GM12865 (cell line): ENCODE measurements at regions not wholly inside any gene's neighbourhood (a gene's known extent, or its start where the extent isn't known, plus 50 kb on each side); places are given as distances from the start of the nearest gene placed in this dataset.

Source experiments
- DNase-seq: peaks from one replicate; pipeline ENCODE4 v3.0.0; 2010; ENCODE audit warnings: low read depth
- H3K4me3 ChIP-seq: 2 replicates; pipeline ENCODE4 v1.5.1; 2011; ENCODE audit warnings: mild to moderate bottlenecking, low read depth, low read length, control low read depth
- TF ChIP-seq, protein P1 (sequence below): IDR thresholded peaks from 2 replicates; pipeline ENCODE4 v1.5.1; 2011; ENCODE audit warnings: low read length, control low read depth, low read depth, inconsistent platforms; ENCODE audit not compliant: insufficient read depth; ENCODE audit errors: missing control alignments

DNA sequence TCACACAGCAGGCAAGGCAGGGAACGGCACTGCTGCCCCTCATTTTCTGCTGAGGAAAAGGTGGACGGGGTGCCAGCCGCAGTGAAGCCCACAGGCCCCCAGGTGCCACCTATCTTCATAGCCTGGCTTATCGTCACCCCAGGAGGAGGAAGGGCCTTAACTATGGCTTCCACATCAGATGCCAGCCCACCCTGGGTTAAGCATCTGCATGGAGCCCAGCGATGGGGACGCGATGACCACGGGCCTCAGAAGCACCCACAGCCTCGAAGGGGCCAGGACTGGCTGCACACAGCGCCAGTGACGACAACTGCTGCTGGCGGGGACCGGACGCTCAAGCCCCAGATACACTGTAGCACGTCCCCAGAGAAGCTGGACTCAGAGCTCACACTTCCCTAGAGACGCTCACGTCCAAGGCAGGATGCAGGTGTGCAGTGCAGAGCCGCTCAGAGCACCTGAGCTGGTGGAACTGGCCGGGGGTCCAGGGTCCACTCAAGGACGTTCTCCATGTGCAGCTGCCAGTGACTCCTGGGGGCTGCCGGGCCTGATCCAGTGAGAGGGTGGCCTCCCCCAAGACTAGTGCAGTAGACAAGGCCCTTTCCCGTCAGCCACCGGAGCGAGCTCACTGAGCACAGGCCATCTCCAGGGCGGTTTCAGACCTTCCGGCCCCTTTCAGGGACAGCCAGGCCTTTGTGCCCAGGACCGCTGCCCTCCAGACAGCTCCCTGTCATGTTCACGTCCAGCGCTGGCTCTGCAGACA, 83.0 kb downstream of the YTHDF1 start:
- TF ChIP-seq, protein P1, sequence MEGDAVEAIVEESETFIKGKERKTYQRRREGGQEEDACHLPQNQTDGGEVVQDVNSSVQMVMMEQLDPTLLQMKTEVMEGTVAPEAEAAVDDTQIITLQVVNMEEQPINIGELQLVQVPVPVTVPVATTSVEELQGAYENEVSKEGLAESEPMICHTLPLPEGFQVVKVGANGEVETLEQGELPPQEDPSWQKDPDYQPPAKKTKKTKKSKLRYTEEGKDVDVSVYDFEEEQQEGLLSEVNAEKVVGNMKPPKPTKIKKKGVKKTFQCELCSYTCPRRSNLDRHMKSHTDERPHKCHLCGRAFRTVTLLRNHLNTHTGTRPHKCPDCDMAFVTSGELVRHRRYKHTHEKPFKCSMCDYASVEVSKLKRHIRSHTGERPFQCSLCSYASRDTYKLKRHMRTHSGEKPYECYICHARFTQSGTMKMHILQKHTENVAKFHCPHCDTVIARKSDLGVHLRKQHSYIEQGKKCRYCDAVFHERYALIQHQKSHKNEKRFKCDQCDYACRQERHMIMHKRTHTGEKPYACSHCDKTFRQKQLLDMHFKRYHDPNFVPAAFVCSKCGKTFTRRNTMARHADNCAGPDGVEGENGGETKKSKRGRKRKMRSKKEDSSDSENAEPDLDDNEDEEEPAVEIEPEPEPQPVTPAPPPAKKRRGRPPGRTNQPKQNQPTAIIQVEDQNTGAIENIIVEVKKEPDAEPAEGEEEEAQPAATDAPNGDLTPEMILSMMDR, result no peak
- no peak for DNase-seq
- no peak overlapping the region for H3K4me3 ChIP-seq

DNA sequence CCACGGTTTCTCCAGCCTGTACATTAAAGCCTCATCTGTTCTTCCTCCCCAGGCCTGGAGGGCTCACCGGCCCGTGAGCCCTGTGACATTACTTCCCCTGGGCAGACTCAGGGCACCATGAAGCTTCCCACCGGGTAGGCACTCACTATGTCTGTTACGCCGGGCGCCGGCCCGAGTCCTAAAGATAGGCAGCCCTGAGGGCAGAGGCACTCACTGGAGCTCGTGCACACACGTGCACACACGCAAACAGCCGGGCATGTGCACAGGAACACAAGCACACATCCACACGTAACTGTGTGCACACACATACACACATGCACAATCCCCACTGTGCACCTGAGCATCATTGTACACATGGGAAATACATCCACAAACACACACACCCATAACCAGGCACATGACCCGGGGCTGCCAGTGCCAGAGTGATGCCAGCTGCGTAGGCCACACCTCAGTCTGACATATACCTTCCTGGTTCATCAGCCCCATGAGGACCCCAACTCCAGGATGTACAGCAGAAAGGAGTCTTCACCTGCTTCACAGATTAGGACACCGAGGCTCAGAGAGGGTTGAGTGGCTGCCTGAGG, 83.7 kb downstream of the YTHDF1 start:
- TF ChIP-seq, protein P1, result no peak
- no peak overlapping the region for H3K4me3 ChIP-seq
- DNase-seq, result no peak

DNA sequence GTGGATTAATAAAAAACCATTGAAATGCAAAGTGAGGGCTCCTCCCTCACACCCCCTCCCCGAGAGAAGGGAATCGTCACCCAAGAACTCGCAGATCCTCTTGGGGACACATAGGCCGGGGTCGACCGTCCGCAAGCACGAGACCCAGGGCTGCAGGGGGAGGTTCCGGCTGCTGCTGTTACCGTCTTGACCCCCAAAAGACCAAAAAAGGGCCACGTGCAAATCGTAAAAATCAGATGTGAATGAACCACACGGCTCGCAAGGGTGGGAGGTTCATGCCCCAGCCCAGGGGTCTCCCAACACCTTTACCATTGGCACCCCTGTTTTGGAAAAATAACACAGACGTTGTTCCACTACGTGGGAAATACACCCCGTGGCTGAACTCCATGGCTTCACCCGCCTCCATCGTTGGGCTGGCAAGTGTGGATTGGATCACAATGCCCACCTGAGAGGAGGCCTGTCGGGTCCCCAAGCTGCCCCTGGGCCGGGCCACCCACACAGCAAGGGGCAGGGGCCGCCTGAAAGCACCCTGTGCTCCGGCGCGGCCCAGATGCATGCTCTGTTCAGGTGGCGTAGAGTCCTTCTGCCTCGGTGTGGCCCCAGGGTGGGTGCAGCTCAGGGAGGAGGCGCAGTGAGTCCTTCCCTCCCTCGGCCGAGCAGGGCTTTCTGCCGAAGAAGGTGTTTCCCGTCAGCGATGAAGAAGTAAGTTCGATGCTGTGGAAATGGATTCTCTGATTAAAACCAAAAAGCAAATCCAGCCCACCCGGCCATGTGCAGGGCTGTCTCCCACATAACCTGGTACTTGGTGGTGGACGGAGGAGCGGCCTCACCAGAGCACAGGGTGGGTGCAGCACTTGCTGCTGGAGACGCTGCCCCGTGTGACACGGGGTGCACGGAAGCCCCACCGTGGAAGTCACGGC, 85.0 kb downstream of the YTHDF1 start:
- no peak overlapping the region for H3K4me3 ChIP-seq
- TF ChIP-seq, protein P1, result no peak
- DNase-seq, result no peak

DNA sequence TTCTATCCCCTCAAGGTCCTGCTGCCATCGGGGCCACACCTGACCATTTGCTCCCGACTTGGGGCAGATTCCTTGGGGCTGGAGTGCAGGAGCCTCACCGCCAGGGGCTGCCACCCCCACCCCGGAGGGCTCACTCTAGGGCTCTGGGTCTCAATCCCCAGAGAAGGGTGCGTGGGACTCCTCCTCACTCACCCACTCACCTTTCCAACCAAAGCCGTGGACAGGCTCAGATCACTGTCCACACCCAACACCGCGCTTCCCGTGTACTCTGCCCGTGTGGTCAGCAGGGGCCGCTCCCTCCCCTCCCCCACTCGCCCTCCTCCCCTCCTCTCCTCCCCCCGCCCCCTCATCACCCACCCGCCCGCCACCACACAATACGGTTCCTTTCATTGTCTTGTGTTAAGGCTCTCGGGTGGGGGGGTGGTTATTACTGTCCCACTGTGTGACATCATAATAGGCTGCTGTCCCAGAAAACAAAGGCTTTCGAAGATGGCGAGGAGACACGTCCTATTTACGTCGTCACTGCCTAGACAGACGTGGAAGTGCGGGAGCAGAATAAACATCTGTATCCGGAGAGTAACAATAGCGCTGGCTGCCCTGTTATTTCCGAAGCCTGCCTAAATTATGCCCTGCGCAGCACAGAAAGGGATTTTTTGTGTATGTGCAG, 85.8 kb downstream of the YTHDF1 start:
- TF ChIP-seq, protein P1, result no peak
- no peak for DNase-seq
- no peak overlapping the region for H3K4me3 ChIP-seq

DNA sequence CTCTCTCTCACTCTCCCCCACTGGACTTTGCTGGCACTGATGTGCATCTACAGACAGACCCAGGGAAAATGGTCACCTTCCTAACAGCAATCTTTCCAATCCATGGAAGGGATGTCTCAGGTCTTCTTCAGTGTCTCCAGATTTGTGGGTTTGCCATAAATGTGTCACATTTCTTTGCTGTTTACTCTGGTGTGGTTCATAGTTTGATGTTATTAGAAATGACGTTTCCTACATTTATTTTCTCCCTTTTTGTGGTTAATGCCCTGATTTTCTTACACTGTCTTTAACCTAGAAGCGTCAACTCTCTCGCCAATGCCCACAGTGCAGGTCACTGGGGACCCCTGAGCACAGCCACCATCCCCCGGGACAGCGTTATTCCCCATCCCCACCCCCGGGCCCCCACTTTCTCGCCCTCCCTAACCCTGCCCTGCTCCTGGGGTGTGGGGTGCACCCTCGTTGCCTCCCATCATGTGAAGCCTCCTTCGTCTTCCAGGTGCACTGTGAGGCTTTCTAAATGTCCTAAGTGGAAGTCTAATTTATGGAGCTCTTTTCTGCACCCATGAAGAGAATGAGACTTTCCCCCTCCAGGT, 86.5 kb downstream of the YTHDF1 start:
- TF ChIP-seq, protein P1, result no peak
- no peak overlapping the region for H3K4me3 ChIP-seq
- no peak for DNase-seq

DNA sequence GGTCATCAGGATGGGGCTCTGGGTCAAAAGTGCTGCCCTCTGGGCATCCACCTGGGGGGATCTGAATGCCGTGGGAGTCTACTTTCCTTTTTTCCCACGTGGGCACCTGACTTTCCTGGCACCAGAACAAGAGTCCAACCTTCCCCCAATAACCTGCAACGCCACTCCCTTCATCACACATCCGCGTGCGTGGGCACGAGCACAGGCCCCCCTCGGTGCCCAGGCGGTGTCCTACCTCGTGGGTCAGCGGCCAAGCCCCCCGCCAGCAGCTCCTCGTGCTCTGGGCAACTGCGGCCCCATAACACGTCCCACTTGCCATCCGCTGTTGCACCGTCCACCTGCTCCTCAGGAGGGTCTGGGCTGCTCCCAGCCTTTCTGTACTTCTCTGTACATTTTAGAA, 87.0 kb downstream of the YTHDF1 start:
- no peak overlapping the region for H3K4me3 ChIP-seq
- TF ChIP-seq, protein P1, result no peak
- no peak for DNase-seq
